ENCODE measurements at regions not wholly inside any gene's neighbourhood (a gene's known extent, or its start where the extent isn't known, plus 50 kb on each side); places are given as distances from the start of the nearest gene placed in this dataset.

DNA sequence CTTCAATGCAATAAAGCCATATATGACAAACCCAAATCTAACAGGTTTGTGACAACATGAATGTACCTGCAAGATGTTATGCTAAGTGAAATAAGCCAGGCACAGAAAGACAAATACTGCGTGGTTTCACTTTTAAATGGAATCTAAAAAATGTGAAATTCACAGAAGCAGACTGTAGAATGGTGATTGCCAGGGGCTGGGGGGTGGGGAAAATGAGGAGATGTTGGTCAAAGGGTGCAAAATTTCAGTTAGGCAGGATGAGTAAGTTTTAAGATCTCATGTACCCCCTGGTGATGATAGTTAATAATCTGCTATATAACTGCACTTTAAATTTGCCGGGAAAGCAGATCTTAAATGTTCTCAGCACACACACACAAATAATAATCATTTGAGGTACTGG lies 160.5 kb downstream of the PTBP2 start:
- 85 to 91% (median 87%) methylated on average over 2 of the region's 2 CpGs for WGBS, 5 donors
- DNase-seq, result no peak
- H3K4me1 ChIP-seq, result no peaks in the 10 kb centered on the region
- intact Hi-C loops (cut with DNase I; ENCODE audit: low total_unique reads), result no loop called here
- no peaks in the 10 kb centered on the region for H3K27me3 ChIP-seq (replicated peaks in 1 of 7)
- H3K9me3 ChIP-seq, result peaks cover 0 to 15% (median 3%) of the 10 kb centered on the region in 8 donors
- H3K36me3 ChIP-seq, result no peaks in the 10 kb centered on the region
- no peak for TF ChIP-seq POLR2AphosphoS5 (IDR thresholded peaks at IDR 0.05)
- TF ChIP-seq POLR2A (IDR thresholded peaks at IDR 0.05), result no peak
- TF ChIP-seq, protein P1, sequence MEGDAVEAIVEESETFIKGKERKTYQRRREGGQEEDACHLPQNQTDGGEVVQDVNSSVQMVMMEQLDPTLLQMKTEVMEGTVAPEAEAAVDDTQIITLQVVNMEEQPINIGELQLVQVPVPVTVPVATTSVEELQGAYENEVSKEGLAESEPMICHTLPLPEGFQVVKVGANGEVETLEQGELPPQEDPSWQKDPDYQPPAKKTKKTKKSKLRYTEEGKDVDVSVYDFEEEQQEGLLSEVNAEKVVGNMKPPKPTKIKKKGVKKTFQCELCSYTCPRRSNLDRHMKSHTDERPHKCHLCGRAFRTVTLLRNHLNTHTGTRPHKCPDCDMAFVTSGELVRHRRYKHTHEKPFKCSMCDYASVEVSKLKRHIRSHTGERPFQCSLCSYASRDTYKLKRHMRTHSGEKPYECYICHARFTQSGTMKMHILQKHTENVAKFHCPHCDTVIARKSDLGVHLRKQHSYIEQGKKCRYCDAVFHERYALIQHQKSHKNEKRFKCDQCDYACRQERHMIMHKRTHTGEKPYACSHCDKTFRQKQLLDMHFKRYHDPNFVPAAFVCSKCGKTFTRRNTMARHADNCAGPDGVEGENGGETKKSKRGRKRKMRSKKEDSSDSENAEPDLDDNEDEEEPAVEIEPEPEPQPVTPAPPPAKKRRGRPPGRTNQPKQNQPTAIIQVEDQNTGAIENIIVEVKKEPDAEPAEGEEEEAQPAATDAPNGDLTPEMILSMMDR (IDR thresholded peaks at IDR 0.05 in 8 of 11, conservative IDR thresholded peaks at IDR 0.05 in 3 of 11), result no peak
- H3K4me3 ChIP-seq, result no peak overlapping the region
- H3K27ac ChIP-seq, result no peak overlapping the region

DNA sequence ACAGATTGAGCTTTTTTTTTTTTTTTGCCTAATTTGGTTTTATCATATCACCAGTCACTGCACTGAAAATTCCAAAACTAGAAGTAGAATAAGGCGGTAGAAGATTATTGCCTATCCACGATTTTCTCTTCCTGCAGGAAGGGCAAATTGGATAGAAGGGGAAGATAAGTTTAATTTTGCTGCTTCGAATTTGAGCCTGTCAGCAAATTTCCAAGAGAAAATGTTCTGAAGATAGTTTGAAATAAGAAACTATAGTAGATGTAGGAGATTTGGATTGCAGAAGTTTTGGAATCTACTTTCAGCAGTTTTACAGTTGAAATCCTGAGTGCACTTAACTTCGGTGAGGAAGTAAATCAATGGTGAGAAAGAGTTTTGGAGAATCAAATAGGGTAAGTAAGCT lies 164.9 kb downstream of the PTBP2 start:
- no peak overlapping the region for H3K4me3 ChIP-seq
- H3K4me1 ChIP-seq, result no peaks in the 10 kb centered on the region
- TF ChIP-seq POLR2AphosphoS5 (IDR thresholded peaks at IDR 0.05) (no peak), POLR2A (IDR thresholded peaks at IDR 0.05) (no peak)
- TF ChIP-seq, protein P1 (IDR thresholded peaks at IDR 0.05 in 8 of 11, conservative IDR thresholded peaks at IDR 0.05 in 3 of 11), result no peak
- WGBS, 5 donors, result 76 to 86% (median 80%) methylated on average over 4 of the region's 4 CpGs
- intact Hi-C loops (cut with DNase I; ENCODE audit: low total_unique reads), result no loop called here
- no peak for DNase-seq
- H3K9me3 ChIP-seq, result peaks cover 0 to 16% (median 10%) of the 10 kb centered on the region in 8 donors
- no peaks in the 10 kb centered on the region for H3K27me3 ChIP-seq (replicated peaks in 1 of 7)
- no peak overlapping the region for H3K27ac ChIP-seq
- no peaks in the 10 kb centered on the region for H3K36me3 ChIP-seq

DNA sequence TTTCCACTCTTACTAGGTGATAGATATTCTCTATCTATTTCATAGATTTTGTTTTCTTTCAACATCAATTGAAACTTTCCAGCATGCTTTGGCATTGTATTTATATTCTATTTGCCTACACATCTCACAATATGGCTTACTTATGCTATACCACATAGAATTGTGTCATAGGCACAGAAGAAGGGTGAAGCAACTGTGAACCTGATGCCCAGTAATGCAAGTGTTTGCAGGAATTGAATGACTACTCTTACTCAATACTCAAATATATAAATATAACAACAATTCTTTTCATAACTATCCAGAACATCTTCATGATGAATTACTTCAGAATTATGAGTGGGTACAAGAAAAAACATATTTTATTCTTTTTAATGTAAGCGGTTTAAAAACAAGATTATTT lies 165.9 kb downstream of the PTBP2 start:
- Histone ChIP-seq H3K4me1 (no peaks in the 10 kb centered on the region), H3K27me3 (replicated peaks in 1 of 7) (no peaks in the 10 kb centered on the region), H3K27ac (no peak overlapping the region), H3K9me3 (peaks cover 0 to 22% (median 11%) of the 10 kb centered on the region in 8 donors), H3K36me3 (no peaks in the 10 kb centered on the region), H3K4me3 (no peak overlapping the region)
- intact Hi-C loops (cut with DNase I; ENCODE audit: low total_unique reads), result no loop called here
- TF ChIP-seq POLR2AphosphoS5 (IDR thresholded peaks at IDR 0.05) (no peak), POLR2A (IDR thresholded peaks at IDR 0.05) (no peak)
- TF ChIP-seq, protein P1 (IDR thresholded peaks at IDR 0.05 in 8 of 11, conservative IDR thresholded peaks at IDR 0.05 in 3 of 11), result no peak
- WGBS, 5 donors, result 90 to 100% (median 95%) methylated on average over 1 of the region's 1 CpG
- DNase-seq, result no peak

DNA sequence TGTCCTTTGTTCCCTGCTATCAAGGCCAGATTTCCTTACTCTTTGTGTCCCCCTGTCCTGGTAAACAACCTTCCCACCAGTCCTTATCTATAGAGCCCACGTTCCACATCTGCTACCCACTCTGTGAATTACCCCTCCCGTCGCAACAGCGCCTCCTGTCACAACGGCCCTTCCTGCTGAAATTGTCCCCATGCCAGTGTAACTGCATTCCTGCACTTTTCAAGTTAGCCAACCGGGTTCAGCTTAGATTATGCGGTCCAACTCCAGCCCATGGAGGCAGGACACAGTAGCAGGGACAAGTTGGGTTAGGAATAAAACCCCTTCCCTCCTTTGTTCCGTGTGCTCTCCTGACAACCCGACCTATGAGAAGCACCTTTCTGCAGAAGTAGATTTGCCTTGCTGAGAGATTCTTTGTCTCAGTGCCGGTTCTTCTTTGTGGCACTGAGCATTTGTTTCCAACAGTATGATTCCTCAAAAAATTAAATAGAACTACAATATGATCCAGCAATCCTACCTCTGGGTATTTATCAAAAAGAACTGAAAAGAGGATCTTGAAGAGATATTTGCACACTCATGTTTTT lies 180.3 kb downstream of the PTBP2 start:
- no peak for DNase-seq
- intact Hi-C loops (cut with DNase I; ENCODE audit: low total_unique reads), result no loop called here
- peaks cover 0 to 35% (median 23%) of the 10 kb centered on the region in 8 donors for H3K9me3 ChIP-seq
- WGBS, 5 donors, result 87 to 93% (median 90%) methylated on average over 10 of the region's 10 CpGs
- no peak overlapping the region for H3K4me3 ChIP-seq
- no peaks in the 10 kb centered on the region for H3K4me1 ChIP-seq
- TF ChIP-seq, protein P1 (IDR thresholded peaks at IDR 0.05 in 8 of 11, conservative IDR thresholded peaks at IDR 0.05 in 3 of 11), result no peak
- TF ChIP-seq POLR2A (IDR thresholded peaks at IDR 0.05) (no peak), POLR2AphosphoS5 (IDR thresholded peaks at IDR 0.05) (no peak)
- no peak overlapping the region for H3K27ac ChIP-seq
- H3K36me3 ChIP-seq, result no peaks in the 10 kb centered on the region
- no peaks in the 10 kb centered on the region for H3K27me3 ChIP-seq (replicated peaks in 1 of 7)

Measured in spleen (tissue), 11 donors.